ENCODE measurements at regions not wholly inside any gene's neighbourhood (a gene's known extent, or its start where the extent isn't known, plus 50 kb on each side); places are given as distances from the start of the nearest gene placed in this dataset.

DNA sequence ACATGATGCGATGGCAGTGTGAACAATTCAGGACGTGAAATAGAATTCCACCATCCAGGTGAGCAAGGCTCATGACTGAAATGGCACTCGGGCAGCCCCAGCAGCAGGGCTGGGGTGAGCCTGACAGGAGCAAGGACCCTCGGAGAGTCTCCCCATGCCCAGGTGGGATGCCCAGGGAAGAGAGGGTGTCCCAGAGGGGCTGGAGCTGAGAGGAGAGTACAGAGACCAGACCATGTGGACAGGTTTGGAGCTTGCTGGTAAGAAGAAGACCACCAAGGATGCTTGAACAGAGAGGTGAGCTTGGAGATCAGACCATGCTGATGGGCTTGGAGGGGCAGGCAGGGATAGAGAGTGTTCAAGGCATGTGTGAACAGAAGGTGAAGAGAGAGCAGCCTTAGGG is 83.3 kb downstream of the RAMP3 start:
- no peak for TF ChIP-seq REST (IDR thresholded peaks at IDR 0.05; ENCODE audit: low read depth)
- TF ChIP-seq FOXM1 (IDR thresholded peaks at IDR 0.05; ENCODE audit: borderline replicate concordance, low read depth): no peak
- TF ChIP-seq TEAD4 (IDR thresholded peaks at IDR 0.05): no peak
- no peak for TF ChIP-seq YY1 (IDR thresholded peaks at IDR 0.05; ENCODE audit: low read depth)
- no peak for TF ChIP-seq CEBPB (IDR thresholded peaks at IDR 0.05)
- no peak for TF ChIP-seq NFIC (IDR thresholded peaks at IDR 0.05)
- TF ChIP-seq TAF1 (IDR thresholded peaks at IDR 0.05; ENCODE audit: low read depth): no peak
- no peak for TF ChIP-seq RAD21 (IDR thresholded peaks at IDR 0.05; ENCODE audit: low read depth)
- TF ChIP-seq EGR1 (IDR thresholded peaks at IDR 0.05): no peak
- no peak for TF ChIP-seq MAX (IDR thresholded peaks at IDR 0.05)
- no peak for TF ChIP-seq EP300 (IDR thresholded peaks at IDR 0.05; ENCODE audit: borderline replicate concordance)
- TF ChIP-seq ZBTB7A (IDR thresholded peaks at IDR 0.05; ENCODE audit: low read depth): no peak
- no peak for TF ChIP-seq USF1 (IDR thresholded peaks at IDR 0.05)

Data from Ishikawa (cell line).